Gastroesophageal sphincter (tissue), 3 donors: ENCODE measurements at regions not wholly inside any gene's neighbourhood (a gene's known extent, or its start where the extent isn't known, plus 50 kb on each side); places are given as distances from the start of the nearest gene placed in this dataset.

Source experiments
- POLR2A ChIP-seq, 2 donors: fragments of 450-650 bp; IDR thresholded peaks; one replicate each; pipeline ENCODE4 v1.6.1; 2017; ENCODE audit warnings: antibody characterized with exemption in 2 of 2, mild to moderate bottlenecking in 2 of 2, moderate library complexity in 1 of 2
- TF ChIP-seq, protein P1 (sequence below), 4 experiments: fragments of 200-600 bp in 2 of 4; fragments of 450-650 bp in 2 of 4; sonication (generic) in 1 of 4; IDR thresholded peaks; one replicate each; pipeline ENCODE4 v1.5.1; 2017 to 2019; ENCODE audit warnings: antibody characterized with exemption in 4 of 4, mild to moderate bottlenecking in 2 of 4, moderate library complexity in 2 of 4

DNA sequence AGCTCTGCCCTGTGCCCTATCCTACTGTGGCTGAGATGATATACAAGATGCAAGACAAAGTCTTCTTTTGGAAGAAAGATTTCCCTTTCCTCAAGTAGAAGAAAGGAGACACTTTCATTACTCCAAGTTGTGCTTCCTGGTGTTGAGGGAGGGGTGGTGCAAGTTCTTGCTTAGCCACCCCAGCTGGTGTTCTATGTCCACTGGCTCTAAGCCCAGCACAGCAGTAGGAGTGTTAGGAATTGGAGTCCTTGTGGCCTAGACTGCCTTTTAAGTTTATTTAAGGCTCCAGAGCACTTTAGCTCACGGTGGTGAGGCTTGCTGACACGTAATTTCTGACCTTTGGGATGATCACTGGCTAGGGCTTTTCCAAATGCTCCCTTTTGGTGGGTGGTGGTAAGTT, 109.7 kb downstream of the KIF2B start:
- TF ChIP-seq, protein P1, sequence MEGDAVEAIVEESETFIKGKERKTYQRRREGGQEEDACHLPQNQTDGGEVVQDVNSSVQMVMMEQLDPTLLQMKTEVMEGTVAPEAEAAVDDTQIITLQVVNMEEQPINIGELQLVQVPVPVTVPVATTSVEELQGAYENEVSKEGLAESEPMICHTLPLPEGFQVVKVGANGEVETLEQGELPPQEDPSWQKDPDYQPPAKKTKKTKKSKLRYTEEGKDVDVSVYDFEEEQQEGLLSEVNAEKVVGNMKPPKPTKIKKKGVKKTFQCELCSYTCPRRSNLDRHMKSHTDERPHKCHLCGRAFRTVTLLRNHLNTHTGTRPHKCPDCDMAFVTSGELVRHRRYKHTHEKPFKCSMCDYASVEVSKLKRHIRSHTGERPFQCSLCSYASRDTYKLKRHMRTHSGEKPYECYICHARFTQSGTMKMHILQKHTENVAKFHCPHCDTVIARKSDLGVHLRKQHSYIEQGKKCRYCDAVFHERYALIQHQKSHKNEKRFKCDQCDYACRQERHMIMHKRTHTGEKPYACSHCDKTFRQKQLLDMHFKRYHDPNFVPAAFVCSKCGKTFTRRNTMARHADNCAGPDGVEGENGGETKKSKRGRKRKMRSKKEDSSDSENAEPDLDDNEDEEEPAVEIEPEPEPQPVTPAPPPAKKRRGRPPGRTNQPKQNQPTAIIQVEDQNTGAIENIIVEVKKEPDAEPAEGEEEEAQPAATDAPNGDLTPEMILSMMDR (IDR thresholded peaks at IDR 0.05), result no peak
- no peak for TF ChIP-seq POLR2A (IDR thresholded peaks at IDR 0.05)
